ENCODE measurements at regions not wholly inside any gene's neighbourhood (a gene's known extent, or its start where the extent isn't known, plus 50 kb on each side); places are given as distances from the start of the nearest gene placed in this dataset.

DNA sequence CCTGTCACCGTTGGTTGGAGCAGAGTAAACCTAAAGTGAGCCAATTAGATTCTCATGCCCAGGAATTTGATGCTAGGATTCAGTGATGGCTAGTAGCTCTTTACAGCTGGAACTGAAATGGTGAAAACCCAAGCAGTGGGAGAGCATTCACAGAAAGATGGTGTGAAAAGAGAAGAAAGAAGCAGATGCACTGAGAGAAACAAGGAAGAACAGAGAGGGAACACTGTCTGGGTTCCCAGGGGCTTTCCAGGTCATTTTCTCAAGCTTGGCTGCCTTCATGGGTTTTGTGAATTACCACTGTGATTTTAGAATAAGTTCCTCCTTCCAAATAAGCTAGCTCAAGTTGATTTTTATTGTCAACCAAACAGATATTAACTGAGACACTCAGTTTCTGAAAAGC, 104.1 kb upstream of the AKIRIN2 start:
- TF ChIP-seq FOXK2 (IDR thresholded peaks at IDR 0.05) (no peak), SUZ12 (IDR thresholded peaks at IDR 0.05) (no peak), CTBP1 (IDR thresholded peaks at IDR 0.05; ENCODE audit: borderline replicate concordance) (no peak), FOXA1 (IDR thresholded peaks at IDR 0.05) (no peak), FOXM1 (IDR thresholded peaks at IDR 0.05; ENCODE audit: borderline replicate concordance) (no peak), ELF4 (IDR thresholded peaks at IDR 0.05) (no peak), HDGF (IDR thresholded peaks at IDR 0.05; ENCODE audit: borderline replicate concordance) (no peak), ARNT (IDR thresholded peaks at IDR 0.05) (no peak)
- TF ChIP-seq, protein P1, sequence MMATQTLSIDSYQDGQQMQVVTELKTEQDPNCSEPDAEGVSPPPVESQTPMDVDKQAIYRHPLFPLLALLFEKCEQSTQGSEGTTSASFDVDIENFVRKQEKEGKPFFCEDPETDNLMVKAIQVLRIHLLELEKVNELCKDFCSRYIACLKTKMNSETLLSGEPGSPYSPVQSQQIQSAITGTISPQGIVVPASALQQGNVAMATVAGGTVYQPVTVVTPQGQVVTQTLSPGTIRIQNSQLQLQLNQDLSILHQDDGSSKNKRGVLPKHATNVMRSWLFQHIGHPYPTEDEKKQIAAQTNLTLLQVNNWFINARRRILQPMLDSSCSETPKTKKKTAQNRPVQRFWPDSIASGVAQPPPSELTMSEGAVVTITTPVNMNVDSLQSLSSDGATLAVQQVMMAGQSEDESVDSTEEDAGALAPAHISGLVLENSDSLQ (IDR thresholded peaks at IDR 0.05): no peak

Data from HEK293T (cell line).